ENCODE measurements at regions not wholly inside any gene's neighbourhood (a gene's known extent, or its start where the extent isn't known, plus 50 kb on each side); places are given as distances from the start of the nearest gene placed in this dataset.
"Not testable (repeated sequence)": the region's sequence is repeated elsewhere in the genome, so short reads cannot be mapped to it uniquely, and the experiment has no call there.

GRCh38 chr3:198147993-198148392, 188.0 kb downstream of the LMLN start:
- DNase-seq (ENCODE audit: low spot score): not testable (repeated sequence)

GRCh38 chr3:198149904-198150303, 189.9 kb downstream of the LMLN start:
- DNase-seq (ENCODE audit: low spot score): peak; percentile 59

GRCh38 chr3:198151867-198152266, 191.8 kb downstream of the LMLN start:
- not testable (repeated sequence) for DNase-seq (ENCODE audit: low spot score)

GRCh38 chr3:198155771-198156170, 195.8 kb downstream of the LMLN start:
- DNase-seq (ENCODE audit: low spot score): not testable (repeated sequence)

- not testable (repeated sequence) for DNase-seq (ENCODE audit: low spot score)
These were observed 197.3 kb downstream of the LMLN start for GRCh38 chr3:198157231-198157868.

- DNase-seq (ENCODE audit: low spot score): not testable (repeated sequence)
These were observed 198.0 kb downstream of the LMLN start for GRCh38 chr3:198158007-198158406.

DNA sequence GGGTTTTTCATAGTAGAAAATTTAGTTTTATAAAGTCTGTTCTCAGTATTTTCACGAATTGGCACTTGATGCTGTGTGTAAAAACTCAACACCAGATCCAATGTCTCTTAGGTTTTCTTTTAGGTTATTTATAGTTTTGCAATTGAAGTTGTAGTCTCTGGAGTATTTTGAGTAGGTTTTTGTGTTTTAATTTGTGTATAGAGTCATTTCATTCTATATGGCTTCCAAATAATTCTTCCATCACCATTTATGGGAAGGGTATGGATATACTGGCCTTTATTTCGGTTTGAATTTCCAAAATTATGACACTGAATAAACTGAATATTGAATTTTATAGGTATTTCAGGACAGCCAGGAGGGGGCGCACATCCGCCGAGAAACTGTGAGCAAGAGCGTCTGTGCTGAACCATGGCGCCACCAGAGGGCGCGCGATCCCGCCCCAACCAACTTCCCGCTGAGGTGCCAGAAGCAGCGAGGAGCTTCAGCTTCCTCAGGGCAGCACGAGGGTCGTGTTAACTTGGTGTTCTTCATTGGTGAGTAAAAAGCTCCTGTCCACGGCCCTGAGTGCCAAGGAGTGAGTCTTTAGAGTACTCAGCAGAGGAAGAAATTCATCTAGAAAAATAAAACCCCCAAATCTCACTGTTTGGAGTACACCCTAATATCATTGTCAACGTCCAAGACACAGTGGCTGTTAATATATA, 207.5 kb downstream of the LMLN start:
- DNase-seq (ENCODE audit: low spot score): peak; percentile 20

DNA sequence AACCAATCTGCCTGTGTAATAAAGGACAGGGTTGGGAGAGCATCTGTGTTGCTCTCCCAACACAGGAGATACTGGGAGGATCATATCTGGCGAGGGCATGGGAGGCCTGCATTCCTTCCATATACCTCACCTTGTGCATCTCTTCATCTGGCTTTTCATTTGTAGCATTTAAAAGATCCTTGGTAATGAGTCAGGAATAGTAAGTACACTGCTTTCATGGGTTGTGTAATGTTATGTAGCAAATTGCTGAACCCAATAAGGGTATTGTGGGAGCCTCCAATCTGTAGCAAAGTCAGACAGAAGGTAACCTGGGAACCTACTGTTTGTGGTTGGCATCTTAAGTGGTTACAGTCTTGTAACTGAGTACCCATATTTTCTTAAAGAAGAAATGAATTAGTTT, 210.8 kb downstream of the LMLN start:
- not testable (repeated sequence) for DNase-seq (ENCODE audit: low spot score)

- not testable (repeated sequence) for DNase-seq (ENCODE audit: low spot score)
These were observed 213.1 kb downstream of the LMLN start for GRCh38 chr3:198173080-198173479.

DNA sequence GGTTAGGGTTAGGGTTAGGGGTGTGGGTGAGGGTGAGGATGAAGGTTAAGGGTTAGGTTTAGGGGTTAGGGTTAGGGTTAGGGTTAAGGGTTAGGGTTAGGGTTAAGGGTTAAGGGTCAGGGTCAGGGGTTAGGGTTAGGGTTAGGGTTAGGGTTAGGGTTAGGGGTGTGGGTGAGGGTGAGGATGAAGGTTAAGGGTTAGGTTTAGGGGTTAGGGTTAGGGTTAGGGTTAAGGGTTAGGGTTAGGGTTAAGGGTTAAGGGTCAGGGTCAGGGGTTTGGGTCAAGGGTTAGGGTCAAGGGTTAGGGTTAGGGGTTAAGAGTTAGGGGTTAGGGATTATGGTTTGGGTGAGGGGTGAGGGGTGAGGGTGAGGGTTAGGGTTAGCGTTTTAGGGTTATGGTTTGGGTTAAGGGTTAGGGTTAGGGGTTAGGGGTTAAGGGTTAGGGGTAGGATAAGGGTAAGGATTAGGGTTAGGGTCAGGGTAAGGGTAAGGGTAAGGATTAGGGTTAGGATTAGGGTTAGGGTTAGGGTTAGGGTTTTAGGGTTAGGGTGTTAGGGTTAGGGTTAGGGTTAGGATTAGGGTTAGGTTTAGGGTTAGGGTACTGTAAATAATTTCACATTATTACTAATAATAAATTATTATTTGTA, 214.0 kb downstream of the LMLN start:
- not testable (repeated sequence) for DNase-seq (ENCODE audit: low spot score)
